Stomach (tissue), 4 donors: ENCODE measurements at regions not wholly inside any gene's neighbourhood (a gene's known extent, or its start where the extent isn't known, plus 50 kb on each side); places are given as distances from the start of the nearest gene placed in this dataset.

Experiments used
- CTCF ChIP-seq, 7 experiments: fragments of 450-650 bp in 4 of 7; fragments of 200-600 bp in 3 of 7; sonication (generic) in 3 of 7; IDR thresholded peaks; one replicate each; pipeline ENCODE4 v1.5.1; 2016 to 2019; ENCODE audit warnings: antibody characterized with exemption in 7 of 7, control low read depth in 2 of 7, mild to moderate bottlenecking in 1 of 7
- POLR2AphosphoS5 ChIP-seq, 3 donors: sonication (generic); formaldehyde crosslinking; IDR thresholded peaks; one replicate each; pipeline ENCODE4 v1.6.1; 2016; ENCODE audit warnings: antibody characterized with exemption in 3 of 3

GRCh38 chr13:34748596-34748995, 193.5 kb upstream of the NBEA start:
- TF ChIP-seq CTCF (IDR thresholded peaks at IDR 0.05) (no peak), POLR2AphosphoS5 (IDR thresholded peaks at IDR 0.05) (no peak)
